NCI-H345 treated with DMSO at 0.1 percent for 48 hours (cell line): ENCODE measurements at regions not wholly inside any gene's neighbourhood (a gene's known extent, or its start where the extent isn't known, plus 50 kb on each side); places are given as distances from the start of the nearest gene placed in this dataset.

Source experiments
- DNase-seq: peaks from one replicate; lab custom pipeline; 2025; ENCODE audit not compliant: unreplicated experiment; lab: John Stamatoyannopoulos, UW

GRCh38 chr10:8527773-8528172 lies 473.3 kb downstream of the GATA3 start:
- DNase-seq, result no peak

DNA sequence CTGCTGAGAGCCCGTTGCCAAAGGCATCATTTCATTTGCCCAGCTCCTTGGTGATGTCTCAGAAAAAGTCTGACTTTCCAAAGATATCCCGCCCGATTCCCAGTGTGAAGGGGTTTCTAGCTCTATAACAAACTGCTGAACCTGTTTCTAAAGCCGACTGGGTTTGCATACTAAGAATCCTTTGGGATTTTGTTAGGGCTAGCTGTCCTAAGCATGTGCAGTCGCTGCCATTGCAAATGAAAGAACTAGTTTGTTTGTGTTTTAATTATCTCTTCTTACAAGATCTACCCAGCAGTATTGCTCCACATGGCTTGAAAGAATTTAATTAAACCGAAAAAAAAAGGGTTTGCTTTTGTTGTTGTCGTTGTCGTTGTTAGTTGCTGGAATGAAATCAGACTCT lies 476.6 kb downstream of the GATA3 start:
- DNase-seq, result no peak

DNA sequence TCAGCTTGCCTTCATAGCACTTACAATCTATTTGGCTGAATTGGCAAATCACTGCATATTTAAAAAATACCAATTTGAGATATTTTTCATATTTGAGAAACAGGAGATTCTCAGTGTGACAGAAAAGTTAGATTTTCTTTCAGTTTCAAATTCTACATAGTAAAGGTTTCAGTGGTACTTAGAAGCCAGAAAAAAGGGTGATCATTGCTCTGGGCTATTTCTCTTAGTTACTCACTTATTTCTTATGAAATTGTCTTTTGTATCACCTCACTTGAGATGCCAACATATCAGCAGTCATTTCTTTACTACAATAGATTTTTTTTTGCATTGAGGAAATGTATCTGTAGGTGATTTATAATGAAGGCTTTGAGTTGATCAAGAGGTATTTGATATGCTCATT lies 478.2 kb downstream of the GATA3 start:
- DNase-seq, result no peak

- DNase-seq, result no peak
These were observed 479.0 kb downstream of the GATA3 start for GRCh38 chr10:8533462-8533861.

DNA sequence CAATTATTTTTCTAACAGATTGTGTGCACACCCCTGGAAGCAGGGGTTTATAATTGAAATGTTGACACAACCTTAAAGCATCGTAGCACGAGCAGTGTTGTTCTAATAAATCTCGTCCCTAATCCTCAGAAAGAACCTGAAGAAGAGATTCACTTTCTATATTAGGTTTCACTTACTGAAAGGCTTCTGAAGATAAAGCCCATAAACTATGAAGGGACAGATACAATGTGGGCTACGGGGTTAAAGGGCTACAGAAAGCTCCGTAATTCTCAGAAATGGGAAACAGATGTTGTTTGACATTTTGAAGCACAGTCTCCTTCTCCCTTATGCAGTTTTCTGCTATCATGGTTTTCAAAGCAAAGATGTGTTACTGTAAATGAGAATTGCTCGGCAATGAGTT lies 479.6 kb downstream of the GATA3 start:
- DNase-seq, result no peak

GRCh38 chr10:8534891-8535290 lies 480.4 kb downstream of the GATA3 start:
- no peak for DNase-seq

GRCh38 chr10:8539056-8539455 lies 484.6 kb downstream of the GATA3 start:
- no peak for DNase-seq

DNA sequence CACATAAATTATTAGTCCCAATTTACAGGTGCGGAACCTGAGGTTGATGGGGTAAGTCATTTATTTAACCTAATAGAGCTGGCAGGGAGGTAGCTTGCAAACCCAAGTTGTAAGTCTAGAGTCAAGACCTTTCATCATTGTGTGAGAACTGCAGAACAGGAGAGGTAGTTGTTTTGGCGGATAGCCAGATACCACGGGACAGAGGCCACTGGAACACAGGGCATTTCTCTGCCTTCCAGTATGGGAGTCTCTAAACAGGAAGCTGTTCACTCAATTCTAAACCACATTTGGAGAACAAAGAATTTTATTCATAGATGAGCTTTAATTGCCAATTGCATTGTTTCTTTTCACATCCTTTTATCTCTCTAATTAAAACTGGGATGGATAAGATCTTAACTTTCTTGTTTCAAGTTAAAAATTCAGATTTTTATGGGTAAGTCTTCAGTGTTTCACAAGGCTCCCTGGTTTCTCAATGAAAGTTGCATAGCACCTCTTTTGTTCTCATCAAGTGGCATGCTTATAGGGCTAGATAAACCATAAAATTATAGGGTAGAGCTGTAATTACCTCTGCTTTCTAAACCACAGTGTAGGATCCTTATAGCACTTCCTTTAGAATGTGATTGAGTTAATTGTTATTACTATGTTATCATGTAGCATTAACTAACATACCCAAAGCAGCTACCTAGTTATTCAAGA lies 489.0 kb downstream of the GATA3 start:
- no peak for DNase-seq

GRCh38 chr10:8544057-8544380 lies 489.5 kb downstream of the GATA3 start:
- DNase-seq, result no peak

DNA sequence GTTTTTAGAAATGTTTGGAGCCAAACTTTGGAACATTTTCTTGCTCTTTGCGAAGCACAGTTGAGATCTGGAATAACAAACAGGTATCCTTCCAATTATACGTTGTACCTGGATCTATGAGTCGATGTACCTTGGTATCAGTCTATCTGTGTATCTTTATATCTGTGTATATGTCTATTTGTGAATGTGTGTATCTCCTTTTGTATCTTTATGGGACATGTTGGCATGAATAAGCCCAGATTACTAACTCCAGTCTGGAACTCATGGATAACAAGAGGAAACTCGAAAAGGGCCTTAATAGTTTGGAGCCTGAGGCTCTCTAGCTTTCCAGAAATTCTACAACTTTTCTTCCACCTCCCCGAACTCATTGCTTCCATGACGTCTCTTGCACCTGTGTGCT lies 490.0 kb downstream of the GATA3 start:
- DNase-seq, result no peak

DNA sequence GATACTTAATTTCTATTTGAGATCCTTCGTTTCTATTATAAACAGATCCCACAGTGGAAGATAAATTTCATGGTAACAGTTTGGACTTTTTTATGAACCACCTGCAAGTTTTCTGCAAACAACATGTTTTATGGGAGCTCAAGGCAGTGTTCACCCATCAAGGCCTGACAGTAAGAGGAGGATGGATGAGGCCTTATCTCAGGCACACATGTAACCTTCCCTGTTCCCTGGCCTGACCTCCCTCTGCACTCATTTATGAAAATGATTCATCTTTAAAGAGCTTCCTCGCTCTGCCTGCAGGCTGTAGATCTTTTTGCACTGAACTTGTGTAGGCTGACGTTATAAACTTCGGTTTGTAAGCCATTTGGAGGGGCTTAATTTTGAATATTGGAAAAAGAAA lies 500.1 kb downstream of the GATA3 start:
- no peak for DNase-seq

- DNase-seq, result no peak
These were observed 501.8 kb downstream of the GATA3 start for GRCh38 chr10:8556321-8556720.

GRCh38 chr10:8563478-8563877 lies 509.0 kb downstream of the GATA3 start:
- DNase-seq, result no peak

GRCh38 chr10:8566737-8567136 lies 512.2 kb downstream of the GATA3 start:
- DNase-seq, result no peak

DNA sequence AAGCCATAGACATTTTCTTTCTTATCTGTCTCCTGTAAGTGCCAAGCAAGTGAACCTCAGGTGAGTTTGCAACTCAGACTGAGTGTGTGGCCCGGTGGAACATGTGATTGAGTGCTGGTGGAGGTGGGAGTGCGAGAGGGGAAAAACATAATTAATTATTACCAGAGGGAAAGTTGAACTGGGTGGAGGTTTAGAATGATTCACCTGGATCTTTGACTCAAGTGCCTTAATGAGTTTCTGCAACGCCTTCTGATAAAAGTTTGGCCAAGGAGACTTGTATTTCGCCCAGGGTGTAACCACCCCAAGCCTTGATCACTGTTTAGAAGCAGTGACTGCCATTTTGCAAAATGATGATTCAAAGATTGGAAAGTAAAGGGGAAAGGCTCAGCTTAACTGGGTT lies 513.9 kb downstream of the GATA3 start:
- DNase-seq, result no peak

- no peak for DNase-seq
These were observed 521.1 kb downstream of the GATA3 start for GRCh38 chr10:8575620-8576019.

DNA sequence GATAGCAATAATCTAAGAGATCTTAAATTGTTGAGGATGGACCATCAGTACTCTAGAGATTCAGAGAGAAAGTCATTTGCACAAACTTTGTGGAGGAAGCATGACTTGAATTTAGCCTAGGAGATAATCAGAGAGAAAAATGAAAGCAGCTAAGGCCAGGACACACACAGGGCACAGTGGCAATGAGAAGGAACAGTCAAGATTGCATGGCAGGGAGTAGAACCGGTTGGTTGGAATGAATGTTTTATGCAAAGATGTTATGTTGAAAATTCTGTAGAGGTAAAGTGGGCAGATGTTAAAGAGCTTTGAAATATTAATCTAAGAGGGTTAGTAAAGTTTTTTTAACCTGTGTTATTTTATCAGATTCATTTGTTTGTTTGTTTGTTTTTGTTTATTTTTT lies 521.8 kb downstream of the GATA3 start:
- no peak for DNase-seq

- DNase-seq, result no peak
These were observed 522.4 kb downstream of the GATA3 start for GRCh38 chr10:8576911-8577310.

- no peak for DNase-seq
These were observed 523.2 kb downstream of the GATA3 start for GRCh38 chr10:8577686-8578085.

GRCh38 chr10:8581521-8582225 lies 527.2 kb downstream of the GATA3 start:
- DNase-seq, result no peak

DNA sequence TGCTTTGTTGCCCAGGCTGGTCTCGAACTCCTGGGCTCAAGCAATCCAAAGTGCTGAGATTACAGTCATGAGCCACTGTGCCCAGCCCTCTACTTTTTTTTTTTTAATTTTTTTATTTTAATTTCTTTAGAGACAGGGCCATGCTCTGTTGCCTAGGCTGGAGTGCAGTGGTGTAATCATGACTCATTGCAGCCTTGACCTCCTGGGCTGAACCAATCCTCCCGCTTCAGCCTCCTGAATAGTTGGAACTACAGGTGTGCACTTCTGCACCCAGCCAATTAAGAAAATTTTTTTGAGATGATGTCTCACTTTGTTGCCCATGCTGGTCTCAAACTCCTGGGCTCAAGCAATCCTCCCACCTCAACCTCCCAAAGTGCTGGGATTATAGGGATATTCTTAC lies 528.6 kb downstream of the GATA3 start:
- DNase-seq, result no peak

DNA sequence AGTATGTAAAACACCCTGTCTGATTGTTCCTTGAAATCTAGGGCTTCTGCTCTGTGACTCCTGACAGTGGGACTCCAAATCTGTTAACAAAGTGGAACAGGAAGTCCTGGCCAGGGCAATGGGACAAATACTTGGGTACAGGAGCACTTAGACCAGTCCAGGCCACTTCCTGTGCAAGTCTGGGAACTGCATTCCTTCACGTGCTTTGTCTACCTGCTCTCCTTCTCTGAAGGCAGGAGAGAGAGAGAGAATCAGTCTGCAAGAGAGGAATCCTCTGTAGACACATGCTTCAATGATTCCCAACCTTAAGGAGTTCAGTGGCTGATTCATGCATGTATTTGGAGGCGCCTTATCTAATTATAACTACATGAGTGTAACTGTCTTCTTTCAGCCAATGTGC lies 530.2 kb downstream of the GATA3 start:
- DNase-seq, result no peak

DNA sequence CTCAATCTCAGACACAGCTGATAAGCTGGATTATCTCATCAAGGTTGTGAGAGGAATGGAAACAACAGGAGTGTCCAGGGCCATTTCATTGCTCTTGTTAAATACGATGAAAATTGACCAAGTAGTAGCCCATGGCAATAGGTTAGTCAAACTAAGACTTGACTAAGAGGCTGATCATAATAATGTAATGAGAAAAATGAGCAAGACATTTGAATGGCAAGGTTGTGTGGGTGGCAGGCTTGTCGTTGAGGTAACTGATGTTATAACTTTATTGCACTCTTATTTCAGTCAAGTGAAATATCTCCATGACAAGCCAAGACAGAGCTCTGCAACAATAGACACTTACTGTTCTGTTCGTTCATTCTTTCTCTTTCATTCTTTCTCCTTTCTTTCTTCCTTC lies 532.0 kb downstream of the GATA3 start:
- no peak for DNase-seq
